ENCODE measurements at regions not wholly inside any gene's neighbourhood (a gene's known extent, or its start where the extent isn't known, plus 50 kb on each side); places are given as distances from the start of the nearest gene placed in this dataset.
"Not testable (repeated sequence)": the region's sequence is repeated elsewhere in the genome, so short reads cannot be mapped to it uniquely, and the experiment has no call there.

GRCh38 chr22:15775118-15775517 lies 85.3 kb downstream of the POTEH start:
- not testable (repeated sequence) for TF ChIP-seq CTCF, POLR2AphosphoS5, POLR2A (IDR thresholded peaks at IDR 0.05)
